CD4-positive, alpha-beta T cell treated with Interleukin-1 beta for 1 hour (primary cell): ENCODE measurements at regions not wholly inside any gene's neighbourhood (a gene's known extent, or its start where the extent isn't known, plus 50 kb on each side); places are given as distances from the start of the nearest gene placed in this dataset.

Source experiments
- DNase-seq, 2 donors: peaks; one replicate each; pipeline ENCODE4 v3.0.0-alpha.2; 2020 to 2022

GRCh38 chr11:15861256-15861655 is 495.1 kb downstream of the SOX6 start:
- DNase-seq = no peak

GRCh38 chr11:15863411-15863810 is 492.9 kb downstream of the SOX6 start:
- DNase-seq = no peak

DNA sequence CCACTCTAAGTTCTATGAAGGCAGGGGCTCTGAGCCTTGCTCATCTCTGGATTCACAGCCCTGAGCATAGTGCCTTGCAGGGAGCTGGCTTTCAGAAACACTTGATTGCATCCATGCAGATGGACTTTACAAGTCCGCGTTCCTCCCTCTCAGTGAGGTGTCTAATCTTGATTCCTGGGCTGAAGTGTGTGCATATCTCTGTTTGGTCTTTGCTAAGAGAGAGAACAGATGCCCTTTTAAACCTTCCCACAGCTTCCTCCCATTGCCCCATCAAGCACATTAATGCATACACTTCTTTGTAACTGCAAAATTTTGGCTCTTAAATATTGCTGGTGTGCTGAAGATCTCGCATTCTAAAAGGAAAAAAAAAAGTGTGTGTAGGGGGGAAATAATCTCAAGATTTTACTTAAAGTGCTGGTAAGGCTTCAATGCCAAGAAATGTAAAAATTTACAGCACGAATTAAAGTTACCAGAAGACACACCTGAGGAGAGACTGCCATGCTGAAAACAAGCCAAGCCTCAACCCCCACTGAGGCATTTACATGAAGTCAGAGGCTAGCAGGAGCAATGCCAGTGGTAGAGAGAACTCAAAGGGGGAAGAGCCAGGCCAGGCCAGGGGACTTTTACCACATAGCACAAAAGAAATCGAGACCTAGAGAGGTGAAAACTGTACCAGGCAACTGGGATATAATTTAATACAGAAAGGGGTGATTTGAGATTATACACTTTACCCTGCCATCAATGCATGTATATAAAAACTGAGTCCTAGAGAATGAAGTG is 492.1 kb downstream of the SOX6 start:
- no peak for DNase-seq

DNA sequence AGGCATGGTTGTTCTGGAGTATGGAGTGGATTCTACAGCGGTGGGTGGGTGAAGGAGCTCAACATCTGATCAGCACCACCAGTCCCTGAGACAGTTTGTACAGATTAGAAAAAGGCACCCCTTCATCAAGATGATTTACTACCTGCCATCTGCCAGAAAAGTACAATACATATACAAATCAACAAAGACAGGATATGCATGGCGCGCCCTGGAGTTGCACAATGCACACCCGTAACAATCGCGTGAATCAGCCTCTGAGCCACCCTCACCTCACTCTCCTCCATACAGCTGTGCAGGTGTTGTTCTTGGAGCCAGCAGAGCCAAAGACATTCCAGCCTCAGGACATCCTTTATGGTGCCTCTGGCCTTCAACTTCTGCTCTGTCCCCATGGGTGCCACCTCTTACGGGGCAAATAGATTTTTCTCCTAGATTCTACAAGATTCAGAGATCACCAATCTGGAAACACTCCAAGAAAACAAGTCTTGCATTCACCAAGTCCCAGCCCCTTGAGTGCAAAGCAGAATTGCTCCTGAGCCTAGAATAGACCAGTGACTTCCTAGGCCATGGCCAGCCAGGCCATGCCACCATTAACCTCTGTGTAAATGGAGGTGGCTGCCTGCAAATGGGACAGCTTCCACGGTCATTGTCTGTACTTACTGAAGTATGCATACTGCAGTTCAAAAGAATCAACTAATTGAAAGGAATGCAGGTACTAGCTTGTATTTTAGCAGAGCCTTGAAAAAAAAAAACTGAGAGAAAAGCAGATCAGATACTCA is 490.9 kb downstream of the SOX6 start:
- no peak for DNase-seq

- DNase-seq = no peak
Observed at GRCh38 chr11:15867871-15868270, 488.5 kb downstream of the SOX6 start.

DNA sequence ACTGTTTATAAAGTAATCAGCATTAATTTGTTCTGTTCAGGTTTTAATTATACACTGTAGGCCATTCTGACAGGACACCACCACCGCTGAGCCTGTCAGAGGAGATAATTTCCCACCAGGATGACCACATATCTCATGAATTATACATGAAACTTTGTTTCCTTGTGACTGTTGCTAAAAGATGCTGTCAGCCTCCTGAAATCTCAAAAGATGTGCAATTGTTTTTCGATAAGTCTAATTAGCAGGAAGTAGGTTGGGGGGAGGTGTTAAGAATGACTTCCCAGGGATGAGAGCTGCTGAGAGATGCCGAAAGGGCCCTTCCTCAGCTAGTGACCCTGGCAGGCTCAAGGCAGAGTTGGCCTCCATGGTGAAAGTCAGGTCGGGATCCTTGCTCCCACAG is 485.4 kb downstream of the SOX6 start:
- DNase-seq = no peak

DNA sequence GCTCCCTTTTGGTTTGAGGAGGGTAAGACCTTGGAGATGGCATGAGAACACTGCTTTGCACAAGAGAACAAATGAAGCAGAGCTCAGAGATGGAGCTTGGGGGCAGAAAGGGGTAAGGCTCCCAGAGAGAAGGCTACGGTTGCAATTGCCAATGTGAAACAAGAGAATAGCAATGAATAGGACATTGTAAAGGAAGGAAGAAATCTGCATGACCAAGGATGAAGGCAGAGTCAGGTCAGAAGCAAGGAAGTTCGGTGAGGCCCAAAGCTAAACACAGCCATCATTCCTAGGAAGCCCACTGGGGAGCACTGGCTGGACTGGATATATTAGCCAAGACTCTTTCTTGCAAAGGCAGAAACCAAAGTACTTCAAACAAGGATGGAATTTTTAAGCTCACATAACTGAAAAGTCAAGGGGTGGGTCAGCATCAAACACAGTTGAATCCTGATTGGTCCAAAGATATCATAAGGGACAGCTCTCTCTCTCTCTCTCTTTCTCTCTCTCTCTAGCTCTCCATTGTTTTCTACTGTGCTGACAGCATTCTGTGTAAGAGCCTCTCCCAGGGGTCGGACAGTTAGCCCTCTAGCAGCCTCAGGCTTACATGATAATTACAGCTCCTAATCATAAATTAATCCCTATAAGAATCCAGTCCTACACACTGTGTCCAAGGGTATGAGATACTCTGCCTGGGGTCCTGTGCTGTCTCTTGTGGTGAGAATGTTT is 484.3 kb downstream of the SOX6 start:
- no peak for DNase-seq

DNA sequence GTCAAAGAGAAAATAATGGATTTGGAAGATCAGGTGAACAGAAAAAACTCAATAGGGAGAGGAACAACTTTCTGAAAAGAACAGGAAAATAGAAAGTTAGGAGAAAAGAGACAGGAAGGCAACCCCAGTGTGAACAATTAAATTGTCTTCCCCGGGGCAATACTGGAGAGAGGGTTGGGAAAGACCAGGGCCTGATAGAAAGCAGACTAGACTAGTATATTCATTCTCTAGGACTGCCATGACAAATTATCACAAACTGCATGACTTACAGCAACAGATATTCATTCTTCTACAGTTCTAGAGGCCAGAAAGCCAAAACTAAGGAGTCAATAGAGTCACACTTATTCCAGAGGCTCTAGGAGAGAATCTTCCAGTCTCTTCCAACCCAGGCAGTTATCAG is 482.8 kb downstream of the SOX6 start:
- DNase-seq = no peak

DNA sequence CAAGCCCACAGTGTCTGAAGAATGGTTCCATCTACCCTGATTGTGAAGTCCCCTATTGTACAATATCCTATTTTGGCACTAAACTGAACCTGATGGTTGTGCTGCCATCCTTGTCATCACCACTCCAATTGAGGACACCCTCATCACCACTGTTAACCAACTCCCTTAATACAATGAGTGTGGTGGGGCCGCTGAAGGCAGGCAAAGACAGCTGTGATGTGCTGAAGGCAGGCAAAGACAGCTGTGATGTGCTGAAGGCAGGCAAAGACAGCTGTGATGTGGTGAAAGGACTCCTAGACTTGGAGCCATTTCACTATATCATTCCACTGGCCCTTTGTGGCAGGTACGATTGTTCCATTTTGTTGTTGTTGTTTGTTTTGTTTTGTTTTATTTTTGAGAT is 481.6 kb downstream of the SOX6 start:
- DNase-seq = no peak

- no peak for DNase-seq
Observed at GRCh38 chr11:15875393-15875792, 481.0 kb downstream of the SOX6 start.

GRCh38 chr11:15875943-15876342 is 480.4 kb downstream of the SOX6 start:
- DNase-seq = no peak

GRCh38 chr11:15878756-15879155 is 477.6 kb downstream of the SOX6 start:
- no peak for DNase-seq

DNA sequence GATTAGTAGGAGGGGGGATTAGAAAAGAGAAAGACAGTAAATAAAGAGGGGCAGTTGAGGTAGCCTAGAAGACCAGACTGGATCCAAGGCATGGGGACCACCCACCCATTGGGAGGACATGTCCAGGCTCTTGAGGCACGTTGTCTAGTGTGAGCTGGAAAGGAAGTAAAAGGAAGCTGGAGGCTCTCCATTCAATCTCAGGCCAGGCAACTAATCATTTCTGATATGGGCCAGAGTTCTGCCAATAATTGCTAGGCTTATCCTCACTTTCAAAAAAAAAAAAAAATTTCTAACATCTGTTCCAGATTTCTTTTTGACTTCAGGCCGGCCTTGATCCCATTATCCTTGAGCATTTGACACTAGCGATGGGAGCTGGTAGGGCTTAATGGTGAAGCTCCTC is 476.1 kb downstream of the SOX6 start:
- DNase-seq = no peak

DNA sequence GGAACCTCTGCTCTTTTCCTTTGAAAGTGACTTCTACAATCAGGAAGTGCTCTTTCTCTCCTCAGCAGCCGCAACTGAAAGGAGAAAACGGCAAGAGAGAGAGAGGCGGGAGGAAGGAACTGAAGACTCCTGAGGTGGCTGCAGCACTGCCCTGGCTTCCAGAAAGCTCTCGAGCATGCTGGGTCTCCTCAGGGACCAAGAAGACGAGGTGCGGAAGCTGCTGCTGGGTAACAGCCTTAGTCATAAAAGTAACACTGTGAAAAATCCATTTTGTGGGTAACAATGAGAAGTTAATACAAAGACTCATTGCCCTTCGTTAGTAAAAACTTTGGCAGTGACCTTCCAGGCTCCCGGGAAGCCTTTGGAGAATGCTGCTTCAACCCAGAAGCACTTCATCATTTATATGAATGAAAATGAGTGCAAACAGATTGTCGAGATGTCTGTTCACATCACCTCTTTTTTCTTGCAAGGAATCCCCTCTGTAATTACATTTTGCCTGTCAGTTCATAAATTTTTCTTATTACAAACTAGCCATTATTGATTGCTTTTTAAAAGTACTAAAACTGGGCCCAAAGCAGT is 473.4 kb downstream of the SOX6 start:
- no peak for DNase-seq

DNA sequence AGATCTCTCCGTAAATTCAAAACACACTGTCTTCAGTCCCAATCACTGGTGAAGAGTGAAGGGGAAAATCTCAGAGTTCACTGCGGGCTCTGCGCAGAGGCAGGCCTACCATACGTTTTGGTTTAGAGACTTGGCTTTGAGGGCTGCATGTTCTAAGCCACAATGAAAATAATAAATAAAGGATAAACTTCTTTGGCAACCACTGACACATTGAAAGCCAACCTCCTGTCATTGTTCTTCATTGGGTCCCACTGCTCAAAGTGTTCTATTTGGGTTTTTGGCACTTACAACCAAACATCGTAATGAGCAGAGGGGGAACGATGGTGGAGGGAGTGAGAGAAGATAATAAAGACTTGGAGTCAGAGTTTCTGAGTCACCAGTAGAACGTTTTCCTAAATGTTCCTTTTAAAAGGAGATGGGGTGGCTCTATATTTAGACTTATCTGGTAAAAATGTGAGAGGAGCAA is 472.9 kb downstream of the SOX6 start:
- DNase-seq = no peak

- no peak for DNase-seq
Observed at GRCh38 chr11:15884141-15884540, 472.2 kb downstream of the SOX6 start.

GRCh38 chr11:15884777-15885540 is 471.4 kb downstream of the SOX6 start:
- DNase-seq = no peak

GRCh38 chr11:15885854-15886253 is 470.5 kb downstream of the SOX6 start:
- DNase-seq = no peak

DNA sequence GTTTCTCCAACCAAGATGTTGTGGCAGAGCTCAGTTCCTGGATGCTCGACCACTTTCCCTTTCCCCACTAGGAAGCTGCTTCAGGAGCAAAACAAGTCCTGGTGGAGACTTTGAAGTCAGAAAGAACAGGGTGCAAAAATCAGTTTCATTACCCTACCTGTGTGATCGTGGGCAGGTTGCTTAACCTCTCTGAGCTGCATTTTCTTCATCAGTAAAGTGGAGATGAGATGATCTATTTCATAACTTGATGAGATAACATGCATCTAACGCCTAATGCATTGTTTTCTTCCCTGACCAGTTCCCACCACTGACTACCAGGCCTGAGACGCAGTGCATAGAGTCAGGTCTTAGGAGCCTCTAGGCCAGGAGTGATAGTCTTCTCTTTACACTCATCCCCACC is 470.0 kb downstream of the SOX6 start:
- no peak for DNase-seq

DNA sequence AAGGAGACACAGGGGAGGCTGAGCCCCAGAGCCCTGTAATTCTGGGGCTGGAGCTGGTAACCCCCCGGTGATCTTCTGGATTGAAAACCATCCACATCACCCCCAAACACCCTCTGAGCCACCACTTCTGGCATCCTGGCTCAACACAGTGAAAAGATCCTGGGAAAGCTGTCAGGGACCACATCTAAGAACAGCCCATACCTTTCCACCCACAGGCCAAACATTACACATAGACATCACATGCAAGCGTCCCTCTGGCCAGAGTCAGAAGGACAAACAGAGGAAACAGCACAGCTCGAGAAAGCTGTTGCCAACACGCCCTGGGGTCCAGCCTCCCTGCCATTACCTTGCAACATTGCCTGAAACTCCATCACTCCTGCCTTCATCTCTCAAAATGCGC is 469.5 kb downstream of the SOX6 start:
- DNase-seq = no peak

DNA sequence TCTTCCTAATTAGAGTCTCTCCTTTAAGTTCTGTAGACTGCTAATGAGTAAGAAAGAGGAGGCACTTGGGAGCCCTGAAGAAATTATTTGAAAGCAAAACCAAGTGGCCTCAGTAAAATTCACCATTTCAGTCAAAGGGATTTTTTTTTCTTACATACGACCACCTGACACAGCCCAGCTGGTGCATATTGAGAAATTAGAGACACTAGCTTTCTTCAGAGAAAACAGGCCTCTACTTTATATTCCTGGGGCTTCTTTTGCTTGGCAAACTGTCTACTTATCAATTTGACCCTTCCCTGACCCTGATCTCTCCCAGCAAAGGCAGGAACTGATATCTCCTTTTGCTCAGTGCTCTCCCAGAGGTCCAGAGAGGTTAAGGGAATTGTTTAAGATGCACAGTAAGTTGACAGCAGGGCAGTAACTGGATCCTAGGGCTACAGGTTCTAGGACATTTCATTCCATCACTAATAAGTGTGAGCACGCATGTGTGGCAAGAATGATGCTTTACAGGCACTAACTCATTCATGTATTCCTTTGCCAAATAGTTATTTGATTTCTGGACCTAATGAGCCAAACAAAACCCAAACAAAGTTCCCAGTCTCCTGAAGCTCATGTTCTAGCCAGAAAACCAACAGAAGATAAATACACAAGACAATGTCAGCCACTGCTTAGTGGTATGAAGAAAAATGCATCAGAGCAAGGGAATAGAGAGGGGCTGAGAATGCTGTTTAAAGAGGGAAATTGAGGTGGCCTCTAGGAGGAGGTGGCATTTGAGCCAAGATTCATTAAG is 467.6 kb downstream of the SOX6 start:
- DNase-seq = no peak
